ENCODE measurements at regions not wholly inside any gene's neighbourhood (a gene's known extent, or its start where the extent isn't known, plus 50 kb on each side); places are given as distances from the start of the nearest gene placed in this dataset.

- DNase-seq, result no peak
Observed at GRCh38 chr4:123892368-123892976, 495.9 kb downstream of the SPRY1 start.

- no peak for DNase-seq
Observed at GRCh38 chr4:123893011-123893981, 496.7 kb downstream of the SPRY1 start.

GRCh38 chr4:123896446-123897071 is 500.0 kb downstream of the SPRY1 start:
- DNase-seq, result no peak

GRCh38 chr4:123898946-123899666 is 502.5 kb downstream of the SPRY1 start:
- DNase-seq, result no peak

DNA sequence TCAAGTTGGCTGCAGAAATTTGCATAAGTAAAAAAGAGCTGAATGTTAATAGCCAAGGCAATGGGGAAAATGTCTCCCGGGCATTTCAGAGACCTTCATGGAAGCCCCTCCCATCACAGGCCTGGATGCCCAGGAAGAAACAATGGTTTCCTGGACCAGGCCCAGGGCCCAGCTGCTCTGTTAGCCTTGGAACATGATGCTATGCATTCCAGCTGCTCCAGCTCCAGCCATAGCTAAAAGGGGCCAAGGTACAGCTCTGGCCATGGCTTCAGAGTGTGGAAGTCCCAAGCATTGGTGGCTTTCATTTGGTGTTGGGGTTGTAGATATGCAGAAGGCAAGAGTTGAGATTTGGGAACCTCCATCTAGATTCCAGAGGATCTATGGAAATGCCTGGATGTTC is 508.3 kb downstream of the SPRY1 start:
- DNase-seq, result no peak

DNA sequence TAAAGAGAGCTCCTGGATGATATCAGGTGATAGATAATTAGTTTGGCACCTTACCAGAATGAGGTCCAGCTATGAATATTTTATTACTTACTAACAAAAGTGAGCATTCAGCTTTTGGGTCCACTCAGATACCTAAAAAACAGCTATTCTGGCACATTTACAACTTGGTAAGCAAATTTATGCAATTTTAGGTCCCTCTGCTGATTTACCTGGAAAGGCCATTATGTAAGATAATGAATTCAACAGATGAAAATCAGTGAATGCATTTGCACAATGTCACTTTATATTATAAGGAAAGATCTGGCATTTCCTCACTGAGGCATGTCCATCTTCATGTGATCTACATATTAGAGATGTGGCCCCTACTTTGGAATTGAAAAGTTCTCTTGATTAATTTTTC is 517.0 kb downstream of the SPRY1 start:
- DNase-seq, result no peak

GRCh38 chr4:123916821-123917220 is 520.2 kb downstream of the SPRY1 start:
- DNase-seq, result no peak

- DNase-seq, result no peak
Observed at GRCh38 chr4:123919576-123920098, 523.0 kb downstream of the SPRY1 start.

DNA sequence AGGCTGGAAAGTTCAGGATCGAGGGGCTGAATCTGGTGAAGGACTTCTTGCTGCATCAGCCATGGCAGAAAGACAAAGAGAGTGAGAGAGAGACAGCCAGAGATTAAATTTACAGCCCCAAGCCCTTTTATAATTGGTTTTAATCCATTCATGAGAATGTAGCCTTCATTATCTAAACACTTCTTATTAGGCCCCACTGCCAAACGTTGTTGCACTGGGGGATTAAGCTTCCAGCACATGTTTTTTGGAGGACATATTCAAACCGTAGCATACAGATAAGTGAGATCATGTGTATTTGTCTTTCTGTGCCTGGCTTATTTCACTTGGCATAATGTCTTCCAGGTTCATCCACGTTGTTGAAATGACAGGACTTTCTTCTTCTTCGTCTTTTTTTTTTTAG is 524.7 kb downstream of the SPRY1 start:
- no peak for DNase-seq

DNA sequence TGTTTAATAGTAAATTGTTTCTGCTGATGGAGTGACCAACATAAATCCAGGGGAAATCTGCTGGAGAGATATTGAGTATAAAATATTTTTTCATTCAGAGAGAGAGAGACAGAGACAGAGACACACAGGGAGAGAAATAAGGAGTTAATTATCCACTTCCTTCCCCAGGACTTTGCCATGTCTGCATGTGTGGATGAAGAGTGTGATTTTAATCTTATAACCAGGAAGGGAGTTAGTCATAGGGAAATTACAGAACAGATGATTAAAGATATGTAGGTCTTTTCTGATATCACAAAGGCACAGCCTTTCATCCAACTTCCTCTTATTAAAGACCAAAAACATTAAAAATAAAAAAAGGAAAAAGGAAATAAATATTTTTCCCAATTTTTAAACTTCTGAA is 526.3 kb downstream of the SPRY1 start:
- no peak for DNase-seq

- no peak for DNase-seq
Observed at GRCh38 chr4:123924536-123924935, 527.9 kb downstream of the SPRY1 start.

GRCh38 chr4:123929565-123929964 is 533.0 kb downstream of the SPRY1 start:
- DNase-seq, result no peak

DNA sequence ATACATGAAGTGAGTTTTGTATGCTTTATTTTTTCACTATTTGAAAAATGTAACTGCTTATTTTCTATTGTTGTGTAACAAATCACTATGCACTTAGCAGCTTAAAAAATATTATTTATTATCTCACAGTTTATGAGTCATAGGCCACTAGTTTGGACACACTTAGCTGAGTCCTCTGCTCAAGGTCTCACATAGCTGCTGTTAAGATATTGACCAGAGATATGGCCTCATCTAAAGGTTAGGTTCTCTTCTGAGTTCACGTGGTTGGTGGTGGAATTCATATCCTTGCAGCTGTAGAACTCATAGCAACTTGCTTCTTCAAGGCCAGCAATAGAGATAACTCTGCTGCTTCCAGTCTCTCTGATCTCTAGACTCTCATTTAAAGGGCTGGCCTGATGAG is 534.4 kb downstream of the SPRY1 start:
- no peak for DNase-seq

GRCh38 chr4:123934096-123934495 is 537.5 kb downstream of the SPRY1 start:
- DNase-seq, result no peak

DNA sequence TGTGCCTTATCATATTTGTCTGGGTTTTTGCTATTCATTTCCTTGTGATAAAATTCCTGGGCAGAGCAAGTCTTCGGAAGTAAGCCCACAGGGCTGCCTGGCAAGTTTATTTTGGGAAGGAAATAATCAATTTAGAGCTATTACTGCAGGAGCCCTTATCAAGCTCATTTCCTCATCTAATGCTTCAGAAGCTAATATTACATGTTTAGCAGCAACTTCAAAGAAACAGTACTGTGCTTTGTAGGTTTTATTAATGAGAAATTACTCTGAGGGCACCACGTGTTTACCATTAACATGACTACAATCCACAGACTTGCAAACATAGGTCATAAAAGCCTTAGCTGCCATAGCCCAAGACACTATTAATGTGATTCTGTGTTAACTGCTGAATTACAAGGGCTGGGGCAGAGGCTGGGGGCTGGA is 540.0 kb downstream of the SPRY1 start:
- no peak for DNase-seq

GRCh38 chr4:123937581-123937980 is 541.0 kb downstream of the SPRY1 start:
- no peak for DNase-seq

- DNase-seq, result no peak
Observed at GRCh38 chr4:123939621-123940020, 543.0 kb downstream of the SPRY1 start.

DNA sequence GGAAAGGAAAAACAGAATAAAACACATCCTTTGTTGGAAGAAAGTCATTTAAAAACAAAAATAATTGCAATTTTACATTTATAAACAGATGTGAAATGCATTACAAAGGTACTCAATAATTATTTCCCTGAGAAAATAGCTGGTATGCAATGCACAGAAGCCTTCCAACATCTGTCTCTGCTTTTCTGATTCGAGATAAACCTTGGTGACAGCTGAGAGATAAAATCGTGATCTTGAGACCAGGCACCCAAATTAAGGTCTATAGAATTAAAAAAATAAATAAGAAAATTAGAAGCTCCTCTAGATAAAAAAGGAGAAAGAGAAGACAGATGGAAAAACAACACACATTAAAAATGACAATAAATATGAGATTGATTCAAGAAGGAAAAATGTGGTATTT is 544.0 kb downstream of the SPRY1 start:
- no peak for DNase-seq

- no peak for DNase-seq
Observed at GRCh38 chr4:123941306-123941705, 544.7 kb downstream of the SPRY1 start.

DNA sequence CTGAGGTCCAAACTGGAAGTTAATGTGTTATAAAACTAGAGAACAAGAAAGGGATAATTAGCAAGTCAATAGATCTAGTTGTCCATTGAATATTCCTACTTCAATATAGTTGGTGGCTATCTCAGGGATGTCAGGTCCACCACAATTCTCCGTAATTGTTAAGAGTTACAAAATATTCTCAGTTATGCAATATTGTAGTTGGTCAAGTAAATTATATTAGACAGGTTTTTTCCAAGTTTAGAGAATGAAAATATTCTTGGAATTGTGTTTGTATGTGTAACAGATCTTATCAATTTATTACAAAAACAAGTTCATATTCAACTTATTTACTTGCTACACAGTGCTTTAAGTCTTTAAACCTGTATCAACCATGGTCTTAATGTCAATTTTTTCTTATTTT is 547.4 kb downstream of the SPRY1 start:
- DNase-seq, result no peak

DNA sequence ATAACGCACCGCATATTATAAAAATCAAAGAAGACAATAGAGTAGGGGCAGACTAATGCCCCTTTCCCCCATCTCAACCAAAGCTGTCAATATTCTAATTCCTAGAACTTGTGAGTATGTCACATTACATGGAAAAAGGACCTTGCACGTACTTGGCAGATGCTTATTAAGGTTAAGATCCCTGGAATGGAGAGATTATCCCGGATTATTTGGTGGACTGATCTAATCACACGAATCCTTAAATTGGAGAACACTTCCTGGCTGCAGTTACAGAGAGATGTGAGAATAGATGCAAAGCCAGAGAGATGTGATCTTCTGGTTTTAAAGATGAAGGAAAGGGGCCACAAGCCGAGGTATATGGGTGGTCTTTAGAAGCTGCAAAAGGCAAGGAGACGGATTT is 548.7 kb downstream of the SPRY1 start:
- no peak for DNase-seq

GRCh38 chr4:123950530-123950929 is 553.9 kb downstream of the SPRY1 start:
- no peak for DNase-seq
